ENCODE measurements at regions not wholly inside any gene's neighbourhood (a gene's known extent, or its start where the extent isn't known, plus 50 kb on each side); places are given as distances from the start of the nearest gene placed in this dataset.

- Histone ChIP-seq H3K27me3 (no peaks in the 10 kb centered on the region), H3K4me1 (no peaks in the 10 kb centered on the region), H3K36me3 (no peaks in the 10 kb centered on the region), H3K4me3 (ENCODE audit: low read depth, low read length) (no peak overlapping the region), H3K9me3 (no peaks in the 10 kb centered on the region; the same call in 1 of the 2 replicates)
- no peak for DNase-seq
- no peak for TF ChIP-seq CTCF (IDR thresholded peaks at IDR 0.05; ENCODE audit: low read depth, low read length)
These were observed 233.8 kb upstream of the UBASH3B start for GRCh38 chr11:122421702-122422101.

GRCh38 chr11:122418032-122418431 is 237.5 kb upstream of the UBASH3B start:
- H3K4me1 ChIP-seq = no peaks in the 10 kb centered on the region
- no peak for TF ChIP-seq CTCF (IDR thresholded peaks at IDR 0.05; ENCODE audit: low read depth, low read length)
- no peaks in the 10 kb centered on the region; the same call in 1 of the 2 replicates for H3K9me3 ChIP-seq
- H3K4me3 ChIP-seq (ENCODE audit: low read depth, low read length) = no peak overlapping the region
- no peaks in the 10 kb centered on the region for H3K27me3 ChIP-seq
- DNase-seq = no peak
- no peaks in the 10 kb centered on the region for H3K36me3 ChIP-seq

- H3K4me3 ChIP-seq (ENCODE audit: low read depth, low read length) = no peak overlapping the region
- TF ChIP-seq CTCF (IDR thresholded peaks at IDR 0.05; ENCODE audit: low read depth, low read length) = no peak
- no peaks in the 10 kb centered on the region for H3K4me1 ChIP-seq
- no peak for DNase-seq
- H3K36me3 ChIP-seq = no peaks in the 10 kb centered on the region
- no peaks in the 10 kb centered on the region for H3K27me3 ChIP-seq
- H3K9me3 ChIP-seq = no peaks in the 10 kb centered on the region; the same call in 1 of the 2 replicates
These were observed 241.0 kb upstream of the UBASH3B start for GRCh38 chr11:122414406-122415018.

GRCh38 chr11:122413677-122414076 is 241.8 kb upstream of the UBASH3B start:
- Histone ChIP-seq H3K27me3 (no peaks in the 10 kb centered on the region), H3K36me3 (no peaks in the 10 kb centered on the region), H3K4me1 (no peaks in the 10 kb centered on the region), H3K4me3 (ENCODE audit: low read depth, low read length) (no peak overlapping the region), H3K9me3 (no peaks in the 10 kb centered on the region; the same call in 1 of the 2 replicates)
- no peak for DNase-seq
- TF ChIP-seq CTCF (IDR thresholded peaks at IDR 0.05; ENCODE audit: low read depth, low read length) = no peak

GRCh38 chr11:122412581-122412980 is 242.9 kb upstream of the UBASH3B start:
- Histone ChIP-seq H3K9me3 (no peaks in the 10 kb centered on the region; the same call in 1 of the 2 replicates), H3K4me3 (ENCODE audit: low read depth, low read length) (no peak overlapping the region), H3K4me1 (no peaks in the 10 kb centered on the region), H3K36me3 (no peaks in the 10 kb centered on the region), H3K27me3 (no peaks in the 10 kb centered on the region)
- TF ChIP-seq CTCF (IDR thresholded peaks at IDR 0.05; ENCODE audit: low read depth, low read length) = no peak
- no peak for DNase-seq

GRCh38 chr11:122406466-122406865 is 249.1 kb upstream of the UBASH3B start:
- no peak for DNase-seq
- H3K4me3 ChIP-seq (ENCODE audit: low read depth, low read length) = no peak overlapping the region
- no peaks in the 10 kb centered on the region for H3K9me3 ChIP-seq
- H3K36me3 ChIP-seq = no peaks in the 10 kb centered on the region
- no peaks in the 10 kb centered on the region; the same call in 1 of the 2 replicates for H3K27me3 ChIP-seq
- H3K4me1 ChIP-seq = no peaks in the 10 kb centered on the region
- TF ChIP-seq CTCF (IDR thresholded peaks at IDR 0.05; ENCODE audit: low read depth, low read length) = no peak
